Calu3 (cell line): ENCODE measurements at regions not wholly inside any gene's neighbourhood (a gene's known extent, or its start where the extent isn't known, plus 50 kb on each side); places are given as distances from the start of the nearest gene placed in this dataset.

ENCODE experiments used
- BruUV-seq: library from RNA; stranded (reverse); fragments of 400-500 nt; replicated peaks from 2 replicates; lab custom pipeline; 2021; lab: Mats Ljungman, UMichigan
- CTCF ChIA-PET: fragments of 300-600 bp; sonication (Branson Sonifier 250); formaldehyde crosslinking; loops from one replicate; lab custom pipeline; 2022; ENCODE audit warnings: antibody characterized with exemption; lab: Charles Lee
- DNase-seq: peaks from one replicate; pipeline ENCODE4 v3.0.0; 2022
- H3K27ac Mint-ChIP-seq: one replicate; pipeline ENCODE4 v1.8.0; 2022; ENCODE audit warnings: mixed read lengths; ENCODE audit not compliant: unreplicated experiment
- H3K27me3 Mint-ChIP-seq: one replicate; pipeline ENCODE4 v1.8.0; 2022; ENCODE audit warnings: mixed read lengths; ENCODE audit not compliant: unreplicated experiment
- H3K36me3 Mint-ChIP-seq: one replicate; pipeline ENCODE4 v1.8.0; 2022; ENCODE audit warnings: mild to moderate bottlenecking, moderate library complexity, mixed read lengths; ENCODE audit not compliant: insufficient read depth, unreplicated experiment
- H3K4me1 Mint-ChIP-seq: one replicate; pipeline ENCODE4 v1.8.0; 2022; ENCODE audit warnings: mild to moderate bottlenecking, low read depth, mixed read lengths; ENCODE audit not compliant: unreplicated experiment
- H3K4me3 Mint-ChIP-seq: one replicate; pipeline ENCODE4 v1.8.0; 2022; ENCODE audit warnings: mild to moderate bottlenecking, low read depth, moderate library complexity, mixed read lengths; ENCODE audit not compliant: unreplicated experiment
- H3K9me3 Mint-ChIP-seq: one replicate; pipeline ENCODE4 v1.8.0; 2022; ENCODE audit warnings: low read depth, mixed read lengths; ENCODE audit not compliant: unreplicated experiment
- CTCF ChIP-seq: fragments of 200-600 bp; IDR thresholded peaks from one replicate; pipeline ENCODE4 v1.8.0; 2022; ENCODE audit warnings: antibody characterized with exemption; ENCODE audit not compliant: unreplicated experiment
- intact Hi-C: fragments of 100-400 bp; cut with micrococcal nuclease; formaldehyde crosslinking; loops from one replicate; pipeline ENCODE4 v1.10.0; 2022; ENCODE audit not compliant: unreplicated experiment

- no TSS peak for BruUV-seq
- CTCF ChIA-PET = no interaction called here
- peaks cover 4% of the 10 kb centered on the region for H3K9me3 Mint-ChIP-seq
- H3K36me3 Mint-ChIP-seq = no peaks in the 10 kb centered on the region
- no peak overlapping the region for H3K4me3 Mint-ChIP-seq
- H3K27ac Mint-ChIP-seq = no peak overlapping the region
- no peaks in the 10 kb centered on the region for H3K27me3 Mint-ChIP-seq
- no peaks in the 10 kb centered on the region for H3K4me1 Mint-ChIP-seq
- intact Hi-C loops = no loop called here
- DNase-seq = no peak
- TF ChIP-seq CTCF = no peak
Measured at GRCh38 chr15:39108021-39108420, 472.9 kb upstream of the THBS1 start.

- no peak for DNase-seq
- Mint-ChIP-seq H3K4me1 (no peaks in the 10 kb centered on the region), H3K9me3 (no peaks in the 10 kb centered on the region), H3K27me3 (no peaks in the 10 kb centered on the region), H3K4me3 (no peak overlapping the region), H3K27ac (no peak overlapping the region), H3K36me3 (no peaks in the 10 kb centered on the region)
- intact Hi-C loops = no loop called here
- CTCF ChIA-PET = no interaction called here
- no peak for TF ChIP-seq CTCF
- no TSS peak for BruUV-seq
Measured at GRCh38 chr15:39110336-39110735, 470.5 kb upstream of the THBS1 start.

GRCh38 chr15:39110746-39111145 is 470.1 kb upstream of the THBS1 start:
- no peaks in the 10 kb centered on the region for H3K9me3 Mint-ChIP-seq
- CTCF ChIA-PET = no interaction called here
- H3K36me3 Mint-ChIP-seq = no peaks in the 10 kb centered on the region
- intact Hi-C loops = no loop called here
- H3K27me3 Mint-ChIP-seq = no peaks in the 10 kb centered on the region
- no TSS peak for BruUV-seq
- H3K4me3 Mint-ChIP-seq = no peak overlapping the region
- TF ChIP-seq CTCF = no peak
- DNase-seq = no peak
- no peak overlapping the region for H3K27ac Mint-ChIP-seq
- H3K4me1 Mint-ChIP-seq = no peaks in the 10 kb centered on the region

- Mint-ChIP-seq H3K4me1 (no peaks in the 10 kb centered on the region), H3K27ac (no peak overlapping the region), H3K4me3 (no peak overlapping the region), H3K9me3 (peaks cover 2% of the 10 kb centered on the region), H3K27me3 (no peaks in the 10 kb centered on the region), H3K36me3 (no peaks in the 10 kb centered on the region)
- intact Hi-C loops = no loop called here
- BruUV-seq = no TSS peak
- CTCF ChIA-PET = no interaction called here
- DNase-seq = no peak
- TF ChIP-seq CTCF = no peak
Measured at GRCh38 chr15:39113741-39114140, 467.1 kb upstream of the THBS1 start.
